Panc1 (cell line): ENCODE measurements at regions not wholly inside any gene's neighbourhood (a gene's known extent, or its start where the extent isn't known, plus 50 kb on each side); places are given as distances from the start of the nearest gene placed in this dataset.

Source experiments
- TCF7L2 ChIP-seq: IDR thresholded peaks from 2 replicates; pipeline ENCODE4 v1.6.1; 2011; ENCODE audit warnings: mild to moderate bottlenecking, low read depth, low read length, inconsistent platforms
- TF ChIP-seq, protein P1 (sequence below): fragments of 450-650 bp; IDR thresholded peaks from 2 replicates; pipeline ENCODE4 v1.5.1; 2017; ENCODE audit warnings: mild to moderate bottlenecking

DNA sequence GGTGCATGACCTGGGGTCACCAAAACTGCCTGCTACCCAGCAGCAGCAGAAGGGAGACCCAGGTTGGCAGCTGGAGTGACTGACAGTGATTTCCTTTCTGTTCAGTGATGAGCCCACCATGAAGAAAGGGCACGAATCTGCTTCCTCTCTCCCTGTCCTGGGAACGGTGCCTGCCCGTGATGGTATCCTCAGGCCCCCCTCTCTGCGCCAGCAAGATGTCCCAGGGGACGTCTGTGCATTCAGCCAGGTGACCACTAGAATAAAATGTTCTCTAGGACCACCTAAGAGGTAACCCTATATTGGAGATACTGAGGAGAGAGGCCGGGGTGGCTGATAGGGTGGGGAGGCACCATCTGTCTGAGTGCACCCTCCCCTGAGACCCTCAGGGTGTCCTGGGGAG is 294.7 kb downstream of the QKI start:
- TF ChIP-seq, protein P1, sequence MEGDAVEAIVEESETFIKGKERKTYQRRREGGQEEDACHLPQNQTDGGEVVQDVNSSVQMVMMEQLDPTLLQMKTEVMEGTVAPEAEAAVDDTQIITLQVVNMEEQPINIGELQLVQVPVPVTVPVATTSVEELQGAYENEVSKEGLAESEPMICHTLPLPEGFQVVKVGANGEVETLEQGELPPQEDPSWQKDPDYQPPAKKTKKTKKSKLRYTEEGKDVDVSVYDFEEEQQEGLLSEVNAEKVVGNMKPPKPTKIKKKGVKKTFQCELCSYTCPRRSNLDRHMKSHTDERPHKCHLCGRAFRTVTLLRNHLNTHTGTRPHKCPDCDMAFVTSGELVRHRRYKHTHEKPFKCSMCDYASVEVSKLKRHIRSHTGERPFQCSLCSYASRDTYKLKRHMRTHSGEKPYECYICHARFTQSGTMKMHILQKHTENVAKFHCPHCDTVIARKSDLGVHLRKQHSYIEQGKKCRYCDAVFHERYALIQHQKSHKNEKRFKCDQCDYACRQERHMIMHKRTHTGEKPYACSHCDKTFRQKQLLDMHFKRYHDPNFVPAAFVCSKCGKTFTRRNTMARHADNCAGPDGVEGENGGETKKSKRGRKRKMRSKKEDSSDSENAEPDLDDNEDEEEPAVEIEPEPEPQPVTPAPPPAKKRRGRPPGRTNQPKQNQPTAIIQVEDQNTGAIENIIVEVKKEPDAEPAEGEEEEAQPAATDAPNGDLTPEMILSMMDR = no peak
- no peak for TF ChIP-seq TCF7L2
